ENCODE measurements at regions not wholly inside any gene's neighbourhood (a gene's known extent, or its start where the extent isn't known, plus 50 kb on each side); places are given as distances from the start of the nearest gene placed in this dataset.
"Not testable (repeated sequence)": the region's sequence is repeated elsewhere in the genome, so short reads cannot be mapped to it uniquely, and the experiment has no call there.

GRCh38 chr5:38149815-38150195, 108.6 kb upstream of the EGFLAM start:
- no peak for DNase-seq (ENCODE audit: low read depth in 2 of 3, low spot score in 2 of 3)

- no peak for DNase-seq (ENCODE audit: low read depth in 2 of 3, low spot score in 2 of 3)
These were observed 110.2 kb upstream of the EGFLAM start for GRCh38 chr5:38148021-38148625.

- DNase-seq (ENCODE audit: low read depth in 2 of 3, low spot score in 2 of 3), result no peak
These were observed 115.0 kb upstream of the EGFLAM start for GRCh38 chr5:38143384-38143783.

GRCh38 chr5:38141665-38142064, 116.7 kb upstream of the EGFLAM start:
- DNase-seq (ENCODE audit: low read depth in 2 of 3, low spot score in 2 of 3), result no peak

GRCh38 chr5:38138574-38138973, 119.8 kb upstream of the EGFLAM start:
- DNase-seq (ENCODE audit: low read depth in 2 of 3, low spot score in 2 of 3), result no peak

GRCh38 chr5:38135486-38136039, 122.8 kb upstream of the EGFLAM start:
- DNase-seq (ENCODE audit: low read depth in 2 of 3, low spot score in 2 of 3), result no peak

GRCh38 chr5:38134810-38135209, 123.5 kb upstream of the EGFLAM start:
- DNase-seq (ENCODE audit: low read depth in 2 of 3, low spot score in 2 of 3), result no peak

GRCh38 chr5:38134294-38134693, 124.1 kb upstream of the EGFLAM start:
- not testable (repeated sequence) for DNase-seq (ENCODE audit: low read depth in 2 of 3, low spot score in 2 of 3)

- DNase-seq (ENCODE audit: low read depth in 2 of 3, low spot score in 2 of 3), result no peak
These were observed 126.7 kb upstream of the EGFLAM start for GRCh38 chr5:38131686-38132085.

- no peak for DNase-seq (ENCODE audit: low read depth in 2 of 3, low spot score in 2 of 3)
These were observed 134.0 kb upstream of the EGFLAM start for GRCh38 chr5:38124321-38124720.

- DNase-seq (ENCODE audit: low read depth in 2 of 3, low spot score in 2 of 3), result no peak
These were observed 136.9 kb upstream of the EGFLAM start for GRCh38 chr5:38121420-38121819.

- DNase-seq (ENCODE audit: low read depth in 2 of 3, low spot score in 2 of 3), result no peak
These were observed 138.5 kb upstream of the EGFLAM start for GRCh38 chr5:38119836-38120235.

- DNase-seq (ENCODE audit: low read depth in 2 of 3, low spot score in 2 of 3), result no peak
These were observed 140.4 kb upstream of the EGFLAM start for GRCh38 chr5:38117784-38118479.

GRCh38 chr5:38115318-38115827, 143.0 kb upstream of the EGFLAM start:
- no peak for DNase-seq (ENCODE audit: low read depth in 2 of 3, low spot score in 2 of 3)

GRCh38 chr5:38113880-38114279, 144.5 kb upstream of the EGFLAM start:
- DNase-seq (ENCODE audit: low read depth in 2 of 3, low spot score in 2 of 3), result no peak

- DNase-seq (ENCODE audit: low read depth in 2 of 3, low spot score in 2 of 3), result no peak
These were observed 144.9 kb upstream of the EGFLAM start for GRCh38 chr5:38113456-38113855.

- DNase-seq (ENCODE audit: low read depth in 2 of 3, low spot score in 2 of 3), result no peak
These were observed 145.4 kb upstream of the EGFLAM start for GRCh38 chr5:38112938-38113337.

GRCh38 chr5:38110130-38110529, 148.2 kb upstream of the EGFLAM start:
- DNase-seq (ENCODE audit: low read depth in 2 of 3, low spot score in 2 of 3), result no peak

GRCh38 chr5:38107096-38107495, 151.3 kb upstream of the EGFLAM start:
- DNase-seq (ENCODE audit: low read depth in 2 of 3, low spot score in 2 of 3), result no peak

GRCh38 chr5:38105801-38106200, 152.6 kb upstream of the EGFLAM start:
- DNase-seq (ENCODE audit: low read depth in 2 of 3, low spot score in 2 of 3), result no peak

GRCh38 chr5:38105231-38105570, 153.2 kb upstream of the EGFLAM start:
- DNase-seq (ENCODE audit: low read depth in 2 of 3, low spot score in 2 of 3), result no peak

GRCh38 chr5:38104497-38105230, 153.7 kb upstream of the EGFLAM start:
- DNase-seq (ENCODE audit: low read depth in 2 of 3, low spot score in 2 of 3), result no peak
